Trophoblast cell (in vitro differentiated cells and primary cell): ENCODE measurements at regions not wholly inside any gene's neighbourhood (a gene's known extent, or its start where the extent isn't known, plus 50 kb on each side); places are given as distances from the start of the nearest gene placed in this dataset.

Experiments
- DNase-seq, 2 donors: peaks; one replicate each; pipeline ENCODE4 v3.0.0-alpha.2; 2016
- H2AFZ ChIP-seq: 2 replicates; pipeline ENCODE4 v1.6.1; 2013; ENCODE audit warnings: low read length, moderate library complexity, mild to moderate bottlenecking; ENCODE audit not compliant: insufficient read depth, poor library complexity
- H2AK5ac ChIP-seq: 2 replicates; pipeline ENCODE4 v1.6.1; 2013; ENCODE audit warnings: mild to moderate bottlenecking, low read length
- H2BK120ac ChIP-seq: 2 replicates; pipeline ENCODE4 v1.6.1; 2013; ENCODE audit warnings: low read length, mild to moderate bottlenecking, moderate library complexity; ENCODE audit not compliant: insufficient read depth, poor library complexity
- H2BK12ac ChIP-seq: 2 replicates; pipeline ENCODE4 v1.6.1; 2013; ENCODE audit warnings: mild to moderate bottlenecking, low read length, moderate library complexity
- H2BK5ac ChIP-seq: 2 replicates; pipeline ENCODE4 v1.6.1; 2013; ENCODE audit warnings: low read length, low read depth, moderate library complexity, mild to moderate bottlenecking; ENCODE audit not compliant: poor library complexity
- H3K14ac ChIP-seq: 2 replicates; pipeline ENCODE4 v1.6.1; 2013; ENCODE audit warnings: mild to moderate bottlenecking, low read length
- H3K18ac ChIP-seq: 2 replicates; pipeline ENCODE4 v1.6.1; 2013; ENCODE audit warnings: mild to moderate bottlenecking, low read length
- H3K23ac ChIP-seq: 2 replicates; pipeline ENCODE4 v1.6.1; 2013; ENCODE audit warnings: low read length
- H3K27ac ChIP-seq: 2 replicates; pipeline ENCODE4 v1.5.1; 2013; ENCODE audit warnings: low read depth, mild to moderate bottlenecking, inconsistent platforms, low read length, moderate library complexity
- H3K27me3 ChIP-seq: 2 replicates; pipeline ENCODE4 v1.6.1; 2013; ENCODE audit warnings: inconsistent platforms, mild to moderate bottlenecking, low read length, moderate library complexity; ENCODE audit not compliant: insufficient read depth
- H3K36me3 ChIP-seq, 2 experiments: 1 replicate in 1 of 2; 2 replicates in 1 of 2; pipeline ENCODE4 v1.6.1; 2013; ENCODE audit warnings: low read length in 2 of 2, mild to moderate bottlenecking in 2 of 2, moderate library complexity in 1 of 2; ENCODE audit not compliant: insufficient read depth in 2 of 2, control insufficient read depth in 1 of 2
- H3K4ac ChIP-seq: 2 replicates; pipeline ENCODE4 v1.6.1; 2013; ENCODE audit warnings: low read depth, mild to moderate bottlenecking, low read length, moderate library complexity
- H3K4me1 ChIP-seq, 2 experiments: 1 replicate in 1 of 2; 2 replicates in 1 of 2; pipeline ENCODE4 v1.6.1; 2013; ENCODE audit warnings: low read length in 2 of 2, mild to moderate bottlenecking in 2 of 2, moderate library complexity in 1 of 2; ENCODE audit not compliant: insufficient read depth in 2 of 2, control insufficient read depth in 1 of 2
- H3K4me2 ChIP-seq: 2 replicates; pipeline ENCODE4 v1.6.1; 2013; ENCODE audit warnings: inconsistent platforms, mild to moderate bottlenecking, low read length, moderate library complexity
- H3K4me3 ChIP-seq: 2 replicates; pipeline ENCODE4 v1.5.1; 2013; ENCODE audit warnings: mild to moderate bottlenecking, low read depth, low read length, inconsistent platforms
- H3K79me1 ChIP-seq: one replicate; pipeline ENCODE4 v1.6.1; 2013; ENCODE audit warnings: low read length
- H3K79me2 ChIP-seq: 2 replicates; pipeline ENCODE4 v1.6.1; 2013; ENCODE audit warnings: low read length, mild to moderate bottlenecking; ENCODE audit not compliant: control insufficient read depth, insufficient read depth, poor library complexity
- H3K9ac ChIP-seq: 2 replicates; pipeline ENCODE4 v1.6.1; 2013; ENCODE audit warnings: mild to moderate bottlenecking, low read length
- H3K9me3 ChIP-seq: 2 replicates; pipeline ENCODE4 v1.6.1; 2013; ENCODE audit warnings: low read depth, mild to moderate bottlenecking, control low read depth, inconsistent platforms, low read length; ENCODE audit not compliant: insufficient read depth
- H4K12ac ChIP-seq: 2 replicates; pipeline ENCODE4 v1.6.1; 2013; ENCODE audit warnings: low read depth, mild to moderate bottlenecking, low read length, moderate library complexity
- H4K8ac ChIP-seq: 2 replicates; pipeline ENCODE4 v1.6.1; 2013; ENCODE audit warnings: low read depth, mild to moderate bottlenecking, low read length, moderate library complexity
- H4K91ac ChIP-seq: one replicate; pipeline ENCODE4 v1.6.1; 2013; ENCODE audit warnings: low read depth, mild to moderate bottlenecking, low read length, moderate library complexity
- WGBS: extraction: QIAGEN DNeasy Blood & Tissue Kit; methylation state at CpG from one replicate; pipeline ENCODE4 v1.1.7; 2013; ENCODE audit warnings: missing lambda C conversion rate; ENCODE audit not compliant: insufficient read length, insufficient coverage; ENCODE audit errors: extremely low coverage; 5-methylcytosine and 5-hydroxymethylcytosine counted together

DNA sequence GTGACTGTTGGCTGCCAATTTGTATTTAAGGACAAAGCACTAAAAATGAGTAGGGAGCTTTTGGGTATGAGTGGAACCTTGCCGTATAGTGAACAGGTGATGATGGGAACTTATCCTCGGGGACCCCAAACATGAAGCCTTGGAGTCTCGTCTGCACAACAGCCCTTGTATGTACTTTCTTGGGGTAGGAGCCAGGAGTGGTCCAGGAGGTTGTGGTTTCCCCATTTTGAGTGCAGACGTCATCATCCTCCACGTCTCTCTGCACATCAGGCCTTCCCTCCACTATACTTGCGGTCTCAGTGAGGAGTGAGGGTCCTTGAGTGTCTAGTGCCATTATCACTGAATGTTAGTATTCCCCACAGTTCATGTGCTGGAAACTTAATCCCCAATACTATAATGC lies 101.5 kb upstream of the HS6ST1 start:
- H3K18ac ChIP-seq: no peak overlapping the region
- H3K23ac ChIP-seq: no peak overlapping the region
- no peak overlapping the region for H3K4ac ChIP-seq
- no peak overlapping the region for H2AFZ ChIP-seq
- no peak overlapping the region for H2BK120ac ChIP-seq
- no peak overlapping the region for H3K14ac ChIP-seq
- WGBS: no CpG with 5 or more reads among the region's 6 CpGs
- no peak overlapping the region for H2BK5ac ChIP-seq
- no peaks in the 10 kb centered on the region for H3K4me1 ChIP-seq
- H4K8ac ChIP-seq: no peak overlapping the region
- H3K79me1 ChIP-seq: no peaks in the 10 kb centered on the region
- no peak for DNase-seq
- H3K9ac ChIP-seq: no peak overlapping the region
- no peak overlapping the region for H4K12ac ChIP-seq
- peaks cover 10% of the 10 kb centered on the region for H3K9me3 ChIP-seq
- H3K27ac ChIP-seq: no peak overlapping the region
- no peak overlapping the region for H3K4me3 ChIP-seq
- H4K91ac ChIP-seq: no peak overlapping the region
- no peak overlapping the region for H2AK5ac ChIP-seq
- H3K27me3 ChIP-seq: no peaks in the 10 kb centered on the region
- H3K79me2 ChIP-seq: no peaks in the 10 kb centered on the region
- no peak overlapping the region for H3K4me2 ChIP-seq
- H2BK12ac ChIP-seq: no peak overlapping the region
- no peaks in the 10 kb centered on the region for H3K36me3 ChIP-seq

DNA sequence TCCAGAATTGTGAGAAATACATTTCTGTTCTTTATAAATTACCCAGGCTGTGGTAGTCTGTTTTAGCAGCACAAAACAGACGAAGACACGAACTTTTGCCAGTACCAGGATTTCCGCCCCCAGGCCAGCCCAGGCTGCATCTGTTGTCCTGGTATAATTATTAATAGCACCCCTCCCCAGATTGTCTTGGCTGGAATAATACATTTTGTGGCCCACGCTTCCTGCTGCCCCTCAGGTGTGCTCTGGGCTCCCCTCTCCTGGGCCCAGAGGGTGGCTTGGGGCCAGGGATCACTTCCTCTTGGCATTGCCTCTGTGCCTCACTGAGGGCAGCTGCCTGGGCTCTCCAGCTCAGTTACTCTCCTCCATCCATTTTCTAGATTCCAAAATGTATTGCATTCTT lies 102.1 kb upstream of the HS6ST1 start:
- Histone ChIP-seq H2AK5ac (no peak overlapping the region), H3K27me3 (no peaks in the 10 kb centered on the region)

DNA sequence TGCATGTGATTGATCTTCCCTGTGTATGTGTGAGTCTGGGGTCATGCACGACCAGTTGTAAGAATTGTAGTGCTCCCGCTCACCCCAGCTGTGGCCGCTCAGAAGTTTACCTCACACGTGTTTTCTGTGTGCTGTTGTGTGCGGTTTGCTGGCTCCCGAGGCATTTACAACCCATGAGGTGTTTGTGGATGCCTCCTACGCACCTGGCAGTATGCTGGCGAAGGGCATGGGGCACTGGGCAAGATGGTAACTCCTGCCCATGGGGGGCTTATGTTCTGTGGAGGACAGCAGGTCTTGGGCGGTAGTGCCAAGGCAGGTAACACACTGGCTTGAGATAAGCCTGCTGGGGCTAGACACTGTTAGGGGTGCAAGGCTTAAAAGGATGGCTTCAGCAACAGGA lies 102.6 kb upstream of the HS6ST1 start:
- Histone ChIP-seq H3K27me3 (no peaks in the 10 kb centered on the region), H3K9me3 (peaks cover 12% of the 10 kb centered on the region), H2BK120ac (no peak overlapping the region), H3K36me3 (no peaks in the 10 kb centered on the region), H3K79me2 (no peaks in the 10 kb centered on the region), H4K12ac (no peak overlapping the region), H3K18ac (no peak overlapping the region), H3K4me2 (no peak overlapping the region), H4K91ac (no peak overlapping the region), H2BK5ac (no peak overlapping the region), H3K4me3 (no peak overlapping the region), H2AK5ac (no peak overlapping the region), H2BK12ac (no peak overlapping the region), H2AFZ (no peak overlapping the region), H3K23ac (no peak overlapping the region), H3K79me1 (no peaks in the 10 kb centered on the region), H3K14ac (no peak overlapping the region), H3K4ac (no peak overlapping the region), H3K4me1 (no peaks in the 10 kb centered on the region), H4K8ac (no peak overlapping the region), H3K9ac (no peak overlapping the region), H3K27ac (no peak overlapping the region)
- WGBS: no CpG with 5 or more reads among the region's 9 CpGs
- DNase-seq: no peak

More for the DNA sequence above, 102.1 kb upstream of the HS6ST1 start:
- no peak overlapping the region for H2BK120ac ChIP-seq
- peaks cover 10% of the 10 kb centered on the region for H3K9me3 ChIP-seq
- H3K4me2 ChIP-seq: no peak overlapping the region
- H4K8ac ChIP-seq: no peak overlapping the region
- H4K91ac ChIP-seq: no peak overlapping the region
- no peak overlapping the region for H3K18ac ChIP-seq
- DNase-seq: peak in 1 of 2 donors; percentile 47
- no CpG with 5 or more reads among the region's 4 CpGs for WGBS
- no peak overlapping the region for H4K12ac ChIP-seq
- no peak overlapping the region for H2AFZ ChIP-seq
- no peaks in the 10 kb centered on the region for H3K36me3 ChIP-seq
- no peaks in the 10 kb centered on the region for H3K4me1 ChIP-seq
- no peak overlapping the region for H3K4me3 ChIP-seq
- H3K14ac ChIP-seq: no peak overlapping the region
- no peak overlapping the region for H2BK12ac ChIP-seq
- H3K79me2 ChIP-seq: no peaks in the 10 kb centered on the region
- H3K4ac ChIP-seq: no peak overlapping the region
- no peak overlapping the region for H2BK5ac ChIP-seq
- H3K27ac ChIP-seq: no peak overlapping the region
- H3K9ac ChIP-seq: no peak overlapping the region
- no peak overlapping the region for H3K23ac ChIP-seq
- H3K79me1 ChIP-seq: no peaks in the 10 kb centered on the region

DNA sequence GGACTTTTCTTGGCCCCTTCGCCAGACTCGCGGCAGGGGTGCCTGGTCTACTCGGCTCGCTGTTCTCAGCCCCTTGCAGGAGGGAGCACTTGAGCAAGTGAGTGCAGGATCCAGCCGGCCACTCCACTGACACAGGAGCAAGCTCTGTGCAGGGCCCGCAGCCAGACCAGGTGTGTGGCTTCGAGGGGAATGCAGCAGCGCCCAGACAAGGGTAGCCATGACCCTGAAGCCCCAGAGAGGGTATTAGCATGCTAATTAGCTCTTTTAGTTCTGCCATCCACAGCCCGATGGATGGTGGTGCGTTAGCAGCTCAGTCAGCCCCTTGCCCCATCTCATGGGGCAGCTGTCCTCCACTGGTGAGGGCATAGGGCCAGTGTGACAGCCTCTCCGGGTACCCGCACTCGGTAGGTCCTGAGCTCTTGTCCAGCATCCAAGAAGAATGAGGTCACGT lies 103.2 kb upstream of the HS6ST1 start:
- Histone ChIP-seq H2AFZ (no peak overlapping the region), H2BK5ac (no peak overlapping the region), H3K14ac (no peak overlapping the region), H3K27me3 (no peaks in the 10 kb centered on the region), H3K23ac (no peak overlapping the region), H3K79me2 (no peaks in the 10 kb centered on the region), H3K9ac (no peak overlapping the region), H2AK5ac (no peak overlapping the region), H2BK12ac (no peak overlapping the region), H4K8ac (no peak overlapping the region), H2BK120ac (no peak overlapping the region), H3K36me3 (no peaks in the 10 kb centered on the region), H3K4me1 (no peaks in the 10 kb centered on the region), H4K91ac (no peak overlapping the region), H3K4ac (no peak overlapping the region), H3K18ac (no peak overlapping the region), H3K4me2 (no peak overlapping the region), H3K9me3 (peaks cover 12% of the 10 kb centered on the region), H3K4me3 (peak overlapping the region; percentile 21), H3K27ac (no peak overlapping the region), H3K79me1 (no peaks in the 10 kb centered on the region), H4K12ac (no peak overlapping the region)
- DNase-seq: peak; percentile 84 to 90
- WGBS: no CpG with 5 or more reads among the region's 15 CpGs
